GM10266 (cell line): ENCODE measurements at regions not wholly inside any gene's neighbourhood (a gene's known extent, or its start where the extent isn't known, plus 50 kb on each side); places are given as distances from the start of the nearest gene placed in this dataset.

Experiments used
- DNase-seq: peaks from one replicate; pipeline ENCODE4 v3.0.0; 2012; ENCODE audit errors: extremely low spot score
- TF ChIP-seq, protein P1 (sequence below): IDR thresholded peaks from 2 replicates; pipeline ENCODE4 v1.5.1; 2012; ENCODE audit warnings: mild to moderate bottlenecking, low read depth; ENCODE audit not compliant: control insufficient read depth, insufficient read depth; ENCODE audit errors: missing control alignments

DNA sequence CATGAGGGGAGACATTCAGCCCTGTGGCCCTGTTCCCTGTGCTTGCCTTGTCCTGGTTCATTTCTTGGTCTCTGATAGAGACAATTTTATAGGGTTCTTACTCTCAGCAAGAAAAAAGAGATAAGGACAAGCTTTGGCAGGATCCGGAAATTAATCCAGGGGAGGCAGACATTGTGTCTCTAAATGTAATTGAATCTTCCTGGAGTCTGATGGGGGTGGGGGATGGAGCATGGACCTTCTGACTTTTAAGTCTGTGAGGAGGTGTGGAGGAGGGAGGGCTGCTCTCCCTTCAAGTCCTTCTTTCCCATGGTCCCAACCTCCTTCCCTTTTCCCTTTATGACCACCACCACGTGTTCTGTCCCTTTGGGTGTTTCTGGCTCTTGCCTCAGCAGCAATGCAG, 512.7 kb downstream of the DHX35 start:
- TF ChIP-seq, protein P1, sequence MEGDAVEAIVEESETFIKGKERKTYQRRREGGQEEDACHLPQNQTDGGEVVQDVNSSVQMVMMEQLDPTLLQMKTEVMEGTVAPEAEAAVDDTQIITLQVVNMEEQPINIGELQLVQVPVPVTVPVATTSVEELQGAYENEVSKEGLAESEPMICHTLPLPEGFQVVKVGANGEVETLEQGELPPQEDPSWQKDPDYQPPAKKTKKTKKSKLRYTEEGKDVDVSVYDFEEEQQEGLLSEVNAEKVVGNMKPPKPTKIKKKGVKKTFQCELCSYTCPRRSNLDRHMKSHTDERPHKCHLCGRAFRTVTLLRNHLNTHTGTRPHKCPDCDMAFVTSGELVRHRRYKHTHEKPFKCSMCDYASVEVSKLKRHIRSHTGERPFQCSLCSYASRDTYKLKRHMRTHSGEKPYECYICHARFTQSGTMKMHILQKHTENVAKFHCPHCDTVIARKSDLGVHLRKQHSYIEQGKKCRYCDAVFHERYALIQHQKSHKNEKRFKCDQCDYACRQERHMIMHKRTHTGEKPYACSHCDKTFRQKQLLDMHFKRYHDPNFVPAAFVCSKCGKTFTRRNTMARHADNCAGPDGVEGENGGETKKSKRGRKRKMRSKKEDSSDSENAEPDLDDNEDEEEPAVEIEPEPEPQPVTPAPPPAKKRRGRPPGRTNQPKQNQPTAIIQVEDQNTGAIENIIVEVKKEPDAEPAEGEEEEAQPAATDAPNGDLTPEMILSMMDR: no peak
- no peak for DNase-seq

GRCh38 chr20:39473536-39473935, 511.4 kb downstream of the DHX35 start:
- no peak for DNase-seq
- TF ChIP-seq, protein P1: no peak

- TF ChIP-seq, protein P1: no peak
- DNase-seq: no peak
Measured at GRCh38 chr20:39468703-39469102, 506.6 kb downstream of the DHX35 start.

- DNase-seq: no peak
- TF ChIP-seq, protein P1: no peak
Measured at GRCh38 chr20:39464238-39464637, 502.1 kb downstream of the DHX35 start.

GRCh38 chr20:39462416-39462945, 500.3 kb downstream of the DHX35 start:
- TF ChIP-seq, protein P1: no peak
- DNase-seq: no peak

DNA sequence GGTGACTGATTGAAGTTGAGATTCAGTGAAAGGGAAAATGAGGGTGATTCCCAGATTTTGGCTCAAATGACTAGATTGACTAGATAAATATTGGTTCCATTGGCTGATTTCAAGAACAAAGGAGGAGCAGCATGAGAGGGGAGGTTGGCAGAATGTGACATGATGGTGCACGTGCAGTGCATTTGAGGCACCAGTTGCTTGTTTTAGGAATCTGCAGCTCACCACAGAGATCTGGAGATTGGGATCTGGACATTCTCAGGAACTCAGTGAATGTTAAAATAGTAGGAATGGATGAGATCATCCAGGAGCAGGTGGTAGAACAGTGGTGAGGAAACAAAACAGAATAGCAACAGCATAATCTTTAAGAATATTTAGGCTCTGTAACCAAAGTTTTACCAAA, 496.3 kb downstream of the DHX35 start:
- no peak for DNase-seq
- TF ChIP-seq, protein P1: no peak

- TF ChIP-seq, protein P1: no peak
- DNase-seq: no peak
Measured at GRCh38 chr20:39453890-39454289, 491.7 kb downstream of the DHX35 start.
